GM23338 (cell line): ENCODE measurements at regions not wholly inside any gene's neighbourhood (a gene's known extent, or its start where the extent isn't known, plus 50 kb on each side); places are given as distances from the start of the nearest gene placed in this dataset.

Source experiments
- ATAC-seq: fragments of 200-7000 bp; cut with Tn5 transposase; 3 replicates; pipeline ENCODE4 v1.9.1; 2020
- DNase-seq: peaks from one replicate; pipeline ENCODE4 v3.0.0-alpha.2; 2015; ENCODE audit warnings: low spot score
- H2AFZ ChIP-seq: fragments of 200-600 bp; sonication (generic); 2 replicates; pipeline ENCODE4 v1.8.0; 2016; ENCODE audit warnings: antibody characterized with exemption, mild to moderate bottlenecking, moderate library complexity
- H3F3A ChIP-seq: fragments of 200-600 bp; sonication (generic); replicated peaks from 2 replicates; pipeline ENCODE4 v1.8.0; 2017; ENCODE audit warnings: antibody characterized with exemption, mixed run types, low read depth
- H3K27ac ChIP-seq: fragments of 200-600 bp; sonication (generic); 2 replicates; pipeline ENCODE4 v1.6.1; 2016; ENCODE audit warnings: low read depth
- H3K27me3 ChIP-seq: fragments of 200-600 bp; sonication (generic); 2 replicates; pipeline ENCODE4 v1.8.0; 2016; ENCODE audit warnings: mild to moderate bottlenecking, mixed run types, moderate library complexity; ENCODE audit not compliant: insufficient read depth
- H3K36me3 ChIP-seq: fragments of 200-600 bp; sonication (generic); 2 replicates; pipeline ENCODE4 v1.8.0; 2016; ENCODE audit warnings: mild to moderate bottlenecking; ENCODE audit not compliant: insufficient read depth
- H3K4me1 ChIP-seq: fragments of 200-600 bp; sonication (generic); 2 replicates; pipeline ENCODE4 v1.8.0; 2016; ENCODE audit warnings: mild to moderate bottlenecking, moderate library complexity; ENCODE audit not compliant: insufficient read depth
- H3K4me2 ChIP-seq: fragments of 200-600 bp; sonication (generic); 2 replicates; pipeline ENCODE4 v1.7.1; 2017; ENCODE audit warnings: mixed run types
- H3K4me3 ChIP-seq: fragments of 200-600 bp; sonication (generic); 2 replicates; pipeline ENCODE4 v1.6.1; 2016; ENCODE audit warnings: mixed run types
- H3K79me2 ChIP-seq: fragments of 200-600 bp; sonication (generic); replicated peaks from 2 replicates; pipeline ENCODE4 v1.8.0; 2017; ENCODE audit warnings: mild to moderate bottlenecking; ENCODE audit not compliant: insufficient read depth
- H3K9me2 ChIP-seq: fragments of 200-600 bp; sonication (generic); 2 replicates; pipeline ENCODE4 v1.8.0; 2017; ENCODE audit not compliant: insufficient read depth
- H4K20me1 ChIP-seq: fragments of 200-600 bp; sonication (generic); replicated peaks from 2 replicates; pipeline ENCODE4 v1.8.0; 2017; ENCODE audit warnings: mild to moderate bottlenecking; ENCODE audit not compliant: insufficient read depth
- H3K27ac Mint-ChIP-seq: 2 replicates; pipeline ENCODE4 v1.8.0; 2020; ENCODE audit warnings: inconsistent platforms, mild to moderate bottlenecking, moderate library complexity, mixed read lengths
- H3K27me3 Mint-ChIP-seq: 3 replicates; pipeline ENCODE4 v1.8.0; 2022; ENCODE audit warnings: low read depth, mild to moderate bottlenecking, moderate library complexity, mixed read lengths, inconsistent platforms; ENCODE audit not compliant: insufficient read depth, poor library complexity
- H3K36me3 Mint-ChIP-seq: 3 replicates; pipeline ENCODE4 v1.8.0; 2021; ENCODE audit warnings: low read depth, mild to moderate bottlenecking, inconsistent platforms, moderate library complexity, mixed read lengths
- H3K4me1 Mint-ChIP-seq: 3 replicates; pipeline ENCODE4 v1.8.0; 2020; ENCODE audit warnings: mild to moderate bottlenecking, inconsistent platforms, mixed read lengths
- H3K4me3 Mint-ChIP-seq: 3 replicates; pipeline ENCODE4 v1.8.0; 2021; ENCODE audit warnings: moderate library complexity, mild to moderate bottlenecking, inconsistent platforms, mixed read lengths
- H3K9me3 Mint-ChIP-seq: 3 replicates; pipeline ENCODE4 v1.8.0; 2020; ENCODE audit warnings: moderate library complexity, mild to moderate bottlenecking, inconsistent platforms, mixed read lengths
- CREB1 ChIP-seq: fragments of 250-450 bp; sonication (Bioruptor Pico); IDR thresholded peaks from 2 replicates; pipeline ENCODE4 v1.5.0; 2020; ENCODE audit warnings: low read depth, mild to moderate bottlenecking, moderate library complexity
- EZH2 ChIP-seq: fragments of 200-600 bp; sonication (generic); IDR thresholded peaks from one replicate; pipeline ENCODE4 v1.8.0; 2017; ENCODE audit warnings: antibody characterized with exemption, mild to moderate bottlenecking, low read depth; ENCODE audit not compliant: unreplicated experiment
- EZH2phosphoT487 ChIP-seq: fragments of 200-600 bp; sonication (generic); IDR thresholded peaks from one replicate; pipeline ENCODE4 v1.8.1; 2018; ENCODE audit warnings: antibody characterized with exemption; ENCODE audit not compliant: unreplicated experiment
- JUNB ChIP-seq: IDR thresholded peaks from one replicate; pipeline ENCODE4 v1.6.1; 2016; ENCODE audit warnings: antibody characterized with exemption; ENCODE audit not compliant: unreplicated experiment
- NANOG ChIP-seq: IDR thresholded peaks from 2 replicates; pipeline ENCODE4 v1.6.1; 2016; ENCODE audit warnings: antibody characterized with exemption, borderline replicate concordance
- POLR2AphosphoS5 ChIP-seq: IDR thresholded peaks from 2 replicates; pipeline ENCODE4 v1.6.1; 2016; ENCODE audit warnings: antibody characterized with exemption, low read depth
- STAT1 ChIP-seq: IDR thresholded peaks from one replicate; pipeline ENCODE4 v1.6.1; 2016; ENCODE audit warnings: antibody characterized with exemption; ENCODE audit not compliant: unreplicated experiment
- ZNF114 ChIP-seq: fragments of 250-450 bp; sonication (Bioruptor Pico); IDR thresholded peaks from 2 replicates; pipeline ENCODE4 v1.5.0; 2020; ENCODE audit warnings: mild to moderate bottlenecking, moderate library complexity
- ZNF331 ChIP-seq: fragments of 250-450 bp; sonication (Bioruptor Pico); IDR thresholded peaks from 2 replicates; pipeline ENCODE4 v1.5.0; 2020; ENCODE audit warnings: low read depth, mild to moderate bottlenecking, moderate library complexity
- TF ChIP-seq, protein P1 (sequence below): IDR thresholded peaks from 2 replicates; pipeline ENCODE4 v1.6.1; 2016; ENCODE audit warnings: antibody characterized with exemption
- TF ChIP-seq, protein P2 (sequence below), 2 experiments: fragments of 200-600 bp in 1 of 2; sonication (generic) in 1 of 2; conservative IDR thresholded peaks; 2 replicates each; pipeline versions ENCODE4 v1.5.1 to v1.6.1; 2016 to 2017; ENCODE audit warnings: antibody characterized with exemption in 2 of 2, low read depth in 2 of 2, mild to moderate bottlenecking in 2 of 2, moderate library complexity in 1 of 2
- TF ChIP-seq, protein P3 (sequence below): IDR thresholded peaks from one replicate; pipeline ENCODE4 v1.6.1; 2018; ENCODE audit warnings: antibody characterized with exemption; ENCODE audit not compliant: unreplicated experiment

DNA sequence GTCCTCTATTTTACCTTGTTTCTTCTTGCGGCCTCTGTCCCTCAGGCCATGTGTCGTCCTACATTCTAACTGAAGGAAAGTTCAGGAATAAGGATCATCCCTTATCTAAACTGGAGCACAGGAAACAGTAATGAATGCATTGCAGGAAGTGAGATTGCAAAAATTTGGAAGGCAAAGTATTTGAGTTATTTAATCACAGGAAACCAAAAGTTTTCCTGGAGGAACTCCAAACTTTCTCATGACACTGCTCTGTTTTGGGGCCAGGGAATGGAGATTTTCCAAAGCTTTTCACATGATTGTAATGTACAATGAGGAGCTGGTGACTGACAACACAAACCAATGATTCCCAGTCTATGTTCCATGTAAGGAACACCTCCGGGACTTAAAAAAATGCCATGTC, 57.8 kb upstream of the PLSCR4 start (continued):
- TF ChIP-seq, protein P1, sequence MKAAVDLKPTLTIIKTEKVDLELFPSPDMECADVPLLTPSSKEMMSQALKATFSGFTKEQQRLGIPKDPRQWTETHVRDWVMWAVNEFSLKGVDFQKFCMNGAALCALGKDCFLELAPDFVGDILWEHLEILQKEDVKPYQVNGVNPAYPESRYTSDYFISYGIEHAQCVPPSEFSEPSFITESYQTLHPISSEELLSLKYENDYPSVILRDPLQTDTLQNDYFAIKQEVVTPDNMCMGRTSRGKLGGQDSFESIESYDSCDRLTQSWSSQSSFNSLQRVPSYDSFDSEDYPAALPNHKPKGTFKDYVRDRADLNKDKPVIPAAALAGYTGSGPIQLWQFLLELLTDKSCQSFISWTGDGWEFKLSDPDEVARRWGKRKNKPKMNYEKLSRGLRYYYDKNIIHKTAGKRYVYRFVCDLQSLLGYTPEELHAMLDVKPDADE, result no peak
- TF ChIP-seq STAT1, result no peak
- TF ChIP-seq, protein P2, sequence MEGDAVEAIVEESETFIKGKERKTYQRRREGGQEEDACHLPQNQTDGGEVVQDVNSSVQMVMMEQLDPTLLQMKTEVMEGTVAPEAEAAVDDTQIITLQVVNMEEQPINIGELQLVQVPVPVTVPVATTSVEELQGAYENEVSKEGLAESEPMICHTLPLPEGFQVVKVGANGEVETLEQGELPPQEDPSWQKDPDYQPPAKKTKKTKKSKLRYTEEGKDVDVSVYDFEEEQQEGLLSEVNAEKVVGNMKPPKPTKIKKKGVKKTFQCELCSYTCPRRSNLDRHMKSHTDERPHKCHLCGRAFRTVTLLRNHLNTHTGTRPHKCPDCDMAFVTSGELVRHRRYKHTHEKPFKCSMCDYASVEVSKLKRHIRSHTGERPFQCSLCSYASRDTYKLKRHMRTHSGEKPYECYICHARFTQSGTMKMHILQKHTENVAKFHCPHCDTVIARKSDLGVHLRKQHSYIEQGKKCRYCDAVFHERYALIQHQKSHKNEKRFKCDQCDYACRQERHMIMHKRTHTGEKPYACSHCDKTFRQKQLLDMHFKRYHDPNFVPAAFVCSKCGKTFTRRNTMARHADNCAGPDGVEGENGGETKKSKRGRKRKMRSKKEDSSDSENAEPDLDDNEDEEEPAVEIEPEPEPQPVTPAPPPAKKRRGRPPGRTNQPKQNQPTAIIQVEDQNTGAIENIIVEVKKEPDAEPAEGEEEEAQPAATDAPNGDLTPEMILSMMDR (conservative IDR thresholded peaks at IDR 0.05; ENCODE audit: low read depth in 2 of 2), result no peak

DNA sequence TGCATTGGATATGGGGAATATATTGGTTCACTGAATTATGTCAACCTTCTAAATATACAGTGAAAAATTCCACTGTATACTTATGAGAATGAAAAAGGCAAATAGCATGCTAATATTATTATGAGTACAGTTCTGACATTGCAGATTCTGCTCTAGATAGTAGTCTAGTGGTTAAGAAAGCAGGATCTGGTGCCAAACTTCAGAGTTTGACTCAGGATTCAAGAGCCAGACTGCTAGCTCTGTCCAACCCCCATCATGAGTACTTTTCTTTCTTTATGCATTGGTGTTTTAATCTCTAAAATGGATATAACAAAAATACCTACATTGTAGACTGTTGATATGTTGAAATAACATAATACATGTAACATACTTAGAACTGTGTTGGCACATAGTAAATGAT, 57.3 kb upstream of the PLSCR4 start:
- Histone ChIP-seq H3K9me2 (no peaks in the 10 kb centered on the region; the same call in 1 of the 2 replicates), H3K4me1 (no peaks in the 10 kb centered on the region), H2AFZ (peak overlapping the region; percentile 84; the same call in 1 of the 2 replicates), H3K4me3 (no peak overlapping the region), H3F3A (no peaks in the 10 kb centered on the region), H3K79me2 (no peaks in the 10 kb centered on the region), H3K36me3 (no peaks in the 10 kb centered on the region), H3K27ac (no peak overlapping the region), H4K20me1 (no peaks in the 10 kb centered on the region), H3K4me2 (no peak overlapping the region), H3K27me3 (no peaks in the 10 kb centered on the region)
- H3K9me3 Mint-ChIP-seq, result peaks cover 10% of the 10 kb centered on the region; the same call in 2 of the 3 replicates
- no peak for DNase-seq
- ATAC-seq, result no peak
- H3K36me3 Mint-ChIP-seq, result no peaks in the 10 kb centered on the region; the same call in 2 of the 3 replicates
- no peak overlapping the region for H3K27ac Mint-ChIP-seq
- no peak overlapping the region for H3K4me3 Mint-ChIP-seq
- no peaks in the 10 kb centered on the region for H3K4me1 Mint-ChIP-seq
- H3K27me3 Mint-ChIP-seq, result no peaks in the 10 kb centered on the region
- TF ChIP-seq EZH2 (no peak), ZNF114 (CRISPR knock-in tag) (no peak), NANOG (no peak), EZH2phosphoT487 (no peak), CREB1 (CRISPR knock-in tag) (no peak), POLR2AphosphoS5 (no peak), JUNB (no peak), ZNF331 (CRISPR knock-in tag) (no peak), STAT1 (no peak)
- TF ChIP-seq, protein P2 (conservative IDR thresholded peaks at IDR 0.05; ENCODE audit: low read depth in 2 of 2), result no peak
- TF ChIP-seq, protein P3, sequence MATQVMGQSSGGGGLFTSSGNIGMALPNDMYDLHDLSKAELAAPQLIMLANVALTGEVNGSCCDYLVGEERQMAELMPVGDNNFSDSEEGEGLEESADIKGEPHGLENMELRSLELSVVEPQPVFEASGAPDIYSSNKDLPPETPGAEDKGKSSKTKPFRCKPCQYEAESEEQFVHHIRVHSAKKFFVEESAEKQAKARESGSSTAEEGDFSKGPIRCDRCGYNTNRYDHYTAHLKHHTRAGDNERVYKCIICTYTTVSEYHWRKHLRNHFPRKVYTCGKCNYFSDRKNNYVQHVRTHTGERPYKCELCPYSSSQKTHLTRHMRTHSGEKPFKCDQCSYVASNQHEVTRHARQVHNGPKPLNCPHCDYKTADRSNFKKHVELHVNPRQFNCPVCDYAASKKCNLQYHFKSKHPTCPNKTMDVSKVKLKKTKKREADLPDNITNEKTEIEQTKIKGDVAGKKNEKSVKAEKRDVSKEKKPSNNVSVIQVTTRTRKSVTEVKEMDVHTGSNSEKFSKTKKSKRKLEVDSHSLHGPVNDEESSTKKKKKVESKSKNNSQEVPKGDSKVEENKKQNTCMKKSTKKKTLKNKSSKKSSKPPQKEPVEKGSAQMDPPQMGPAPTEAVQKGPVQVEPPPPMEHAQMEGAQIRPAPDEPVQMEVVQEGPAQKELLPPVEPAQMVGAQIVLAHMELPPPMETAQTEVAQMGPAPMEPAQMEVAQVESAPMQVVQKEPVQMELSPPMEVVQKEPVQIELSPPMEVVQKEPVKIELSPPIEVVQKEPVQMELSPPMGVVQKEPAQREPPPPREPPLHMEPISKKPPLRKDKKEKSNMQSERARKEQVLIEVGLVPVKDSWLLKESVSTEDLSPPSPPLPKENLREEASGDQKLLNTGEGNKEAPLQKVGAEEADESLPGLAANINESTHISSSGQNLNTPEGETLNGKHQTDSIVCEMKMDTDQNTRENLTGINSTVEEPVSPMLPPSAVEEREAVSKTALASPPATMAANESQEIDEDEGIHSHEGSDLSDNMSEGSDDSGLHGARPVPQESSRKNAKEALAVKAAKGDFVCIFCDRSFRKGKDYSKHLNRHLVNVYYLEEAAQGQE, result no peak
- TF ChIP-seq, protein P1, result no peak
